OCI-M2 (cell line): ENCODE measurements at regions not wholly inside any gene's neighbourhood (a gene's known extent, or its start where the extent isn't known, plus 50 kb on each side); places are given as distances from the start of the nearest gene placed in this dataset.
A peak's percentile ranks its signal among the peaks of the same experiment; 100 is the strongest.

Experiments
- DNase-seq: peaks from one replicate; lab custom pipeline; 2025; ENCODE audit not compliant: unreplicated experiment; lab: John Stamatoyannopoulos, UW

DNA sequence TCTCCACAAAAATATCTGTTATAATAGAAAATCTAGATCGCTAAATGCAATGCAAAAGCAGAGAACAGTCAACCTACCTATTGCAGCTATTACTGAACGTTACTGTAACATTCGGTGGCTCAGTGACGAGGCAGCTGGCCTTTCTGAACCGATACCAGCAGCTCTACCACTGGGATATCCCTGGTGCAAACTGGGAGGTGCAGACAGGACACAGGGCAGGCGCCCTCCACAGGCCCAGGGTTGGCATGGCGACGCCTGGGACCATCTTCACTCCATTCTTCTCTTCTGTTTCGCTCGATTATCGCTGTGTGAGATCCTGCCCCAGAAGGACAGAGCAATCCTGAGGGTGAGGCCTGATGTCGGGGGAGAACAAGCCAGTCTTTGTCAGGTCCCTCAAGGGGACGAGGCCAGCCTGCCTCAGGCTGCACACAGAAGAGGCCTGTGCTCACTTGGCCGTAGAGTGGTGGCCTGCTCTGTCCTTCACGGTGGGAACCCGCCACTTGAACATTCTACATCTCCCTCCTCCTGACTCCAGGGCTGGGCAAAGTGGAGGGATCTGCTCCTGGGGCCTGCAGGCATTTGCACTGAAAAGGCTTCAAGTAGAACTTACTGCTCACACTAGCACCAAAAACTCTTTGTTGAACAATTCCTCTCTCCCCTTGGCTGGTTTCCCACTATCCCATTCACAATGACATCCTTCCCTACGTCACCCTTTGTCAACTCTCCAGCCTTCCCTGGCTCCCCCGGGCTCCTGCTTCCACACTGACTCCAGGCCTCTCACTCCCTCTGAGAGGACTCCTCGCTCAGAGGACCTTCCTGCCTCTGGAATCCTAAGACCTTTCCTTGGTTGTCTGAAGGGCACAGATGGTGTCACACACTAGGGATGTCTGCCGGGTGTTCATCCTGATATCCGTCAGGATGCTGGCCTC, 49.7 kb downstream of the CYRIA start:
- DNase-seq = no peak

DNA sequence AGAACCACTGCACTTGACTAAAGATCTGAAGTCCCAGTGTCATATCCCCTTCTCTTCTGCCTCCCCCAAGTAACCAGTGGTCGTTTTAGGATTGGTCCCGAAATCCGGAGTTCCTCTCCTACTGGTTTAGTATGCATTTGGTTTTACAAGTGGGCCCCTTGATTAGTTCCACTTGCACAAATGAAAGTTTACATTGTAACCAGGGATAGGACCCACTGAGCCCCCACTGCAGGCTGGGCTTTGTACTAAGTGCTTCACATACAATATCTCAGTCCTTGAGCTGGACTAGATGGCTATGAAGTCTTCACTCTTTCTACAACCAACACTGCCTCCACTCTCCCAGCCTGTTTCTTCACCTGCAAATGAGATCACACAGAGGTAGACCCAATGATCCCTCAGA, 50.4 kb downstream of the CYRIA start:
- DNase-seq = no peak

DNA sequence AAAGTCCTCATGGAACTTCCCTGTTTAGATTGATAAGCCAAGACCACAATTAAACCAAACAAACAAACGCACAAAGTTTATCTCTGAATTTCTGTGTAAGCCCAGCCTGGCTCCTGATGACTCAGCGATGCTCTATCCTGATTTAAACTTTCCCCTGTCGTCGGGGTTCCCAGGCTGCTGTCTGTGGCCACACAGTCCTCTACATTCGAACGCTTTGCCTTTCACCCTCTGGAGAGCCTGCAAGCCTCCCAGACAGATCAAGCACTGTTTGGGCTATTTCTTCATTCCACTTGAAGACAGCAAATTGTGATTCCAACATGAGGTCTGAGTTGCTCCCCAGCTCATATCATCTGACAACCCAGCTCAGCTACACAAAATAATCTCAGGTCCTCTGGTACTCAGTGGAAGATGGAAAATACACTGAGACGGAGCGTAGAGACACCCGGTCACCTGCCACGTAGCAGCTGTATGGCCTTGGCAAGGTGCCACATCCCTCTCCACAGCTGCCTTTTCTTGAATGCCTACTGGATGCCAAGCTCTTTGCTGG, 51.2 kb downstream of the CYRIA start:
- no peak for DNase-seq

DNA sequence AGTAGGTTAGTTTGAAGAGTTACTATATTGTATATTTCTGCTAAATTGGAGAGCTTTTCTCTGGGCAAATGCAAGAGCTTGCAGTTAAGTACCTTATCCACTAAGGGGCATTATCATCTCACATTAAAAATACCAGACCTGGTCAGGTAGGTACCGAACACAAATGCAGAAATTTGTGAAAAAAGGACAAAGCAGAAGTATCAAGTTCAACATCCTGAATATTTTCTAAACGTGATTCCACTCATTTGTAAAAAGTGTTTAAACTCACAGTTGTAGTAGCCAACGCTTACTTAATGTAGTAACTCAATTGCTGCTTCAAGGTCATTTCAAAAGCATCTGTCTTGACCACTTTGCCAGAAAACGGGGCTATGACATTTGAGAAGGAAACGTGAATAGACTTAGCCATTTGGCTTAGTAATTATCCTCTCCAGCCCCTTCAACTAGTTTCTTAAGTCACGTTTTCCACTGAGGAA, 52.1 kb downstream of the CYRIA start:
- no peak for DNase-seq

DNA sequence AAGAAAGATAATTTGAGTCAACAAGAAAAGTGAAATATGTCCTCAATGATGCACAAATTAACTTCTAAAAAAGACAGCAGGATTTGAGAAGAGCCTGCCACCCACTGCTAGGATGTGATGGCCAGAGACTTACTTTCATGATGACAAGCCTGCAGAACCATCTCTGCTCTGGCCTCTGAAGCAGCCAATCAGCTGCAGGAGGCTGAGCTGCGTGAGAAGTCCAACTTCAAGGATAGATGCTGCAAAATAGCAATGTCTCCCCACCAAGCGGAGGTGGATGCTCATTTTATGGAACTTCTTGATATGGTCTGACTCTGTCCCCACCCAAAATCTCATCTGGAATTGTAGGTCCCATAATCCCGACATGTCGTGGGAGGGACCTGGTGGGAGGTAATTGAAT, 53.1 kb downstream of the CYRIA start:
- no peak for DNase-seq

DNA sequence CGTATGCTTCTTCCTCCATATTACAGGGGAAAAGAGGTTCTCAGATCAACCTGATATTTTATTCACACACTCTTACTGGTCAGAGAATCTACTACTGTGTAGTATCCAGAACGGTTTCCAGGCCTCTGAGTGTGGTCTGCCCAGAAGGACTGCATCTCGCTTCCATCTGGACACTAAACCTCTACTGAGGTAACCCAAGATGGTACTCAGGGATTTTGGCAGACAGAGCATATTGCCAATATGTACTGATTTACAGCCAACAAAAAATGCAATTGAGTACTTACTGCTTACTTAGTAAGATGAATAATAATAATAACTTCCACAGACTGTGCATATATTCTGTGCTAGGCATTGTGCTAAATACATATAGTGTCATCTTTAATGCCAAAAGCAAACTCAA, 55.8 kb downstream of the CYRIA start:
- DNase-seq = no peak

DNA sequence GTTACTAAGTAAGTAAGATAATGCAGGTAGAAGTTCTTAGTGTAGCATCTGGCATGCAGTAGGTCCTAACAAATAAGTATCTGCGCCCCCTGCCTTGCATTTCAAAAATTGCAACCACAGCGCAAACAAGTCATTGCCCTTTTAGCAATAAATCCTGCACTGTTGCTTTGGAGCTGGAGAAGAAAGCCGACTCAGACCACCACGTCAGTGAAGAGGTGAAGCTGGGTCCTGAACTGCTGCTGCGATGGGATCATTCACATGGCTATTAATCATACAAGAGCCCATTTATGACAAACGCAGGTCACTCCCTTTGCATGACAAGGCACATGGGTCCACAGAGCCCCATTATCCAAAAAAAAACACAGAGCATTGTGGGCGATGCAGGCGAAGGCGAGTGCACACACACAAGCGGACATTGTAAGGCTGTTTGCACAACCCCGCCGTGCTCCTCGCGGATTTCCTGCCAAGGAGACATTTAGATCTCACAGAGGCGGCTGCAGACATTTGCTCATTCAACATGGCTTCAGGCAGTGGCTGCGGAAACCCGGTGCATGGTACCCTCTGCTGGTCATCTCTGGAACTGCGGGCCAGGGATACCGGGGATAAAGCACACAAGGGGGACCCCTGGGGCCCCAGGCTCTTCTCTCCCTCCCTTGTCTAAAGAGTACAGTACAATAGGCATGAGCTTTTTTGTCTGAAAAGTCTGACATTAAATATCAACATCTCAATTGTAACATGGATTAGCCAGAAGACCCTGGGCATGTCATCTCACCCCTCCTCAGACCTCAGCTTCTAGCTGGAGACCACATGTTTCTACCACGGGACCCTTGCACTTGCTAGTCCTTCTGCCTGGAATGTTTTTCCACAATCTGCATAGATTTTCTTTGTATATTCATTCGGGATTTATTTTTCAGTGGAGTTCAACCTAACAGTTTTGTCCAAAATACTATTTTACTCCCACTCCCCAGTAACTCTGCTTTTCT, 56.7 kb downstream of the CYRIA start:
- peak; percentile 33 for DNase-seq

DNA sequence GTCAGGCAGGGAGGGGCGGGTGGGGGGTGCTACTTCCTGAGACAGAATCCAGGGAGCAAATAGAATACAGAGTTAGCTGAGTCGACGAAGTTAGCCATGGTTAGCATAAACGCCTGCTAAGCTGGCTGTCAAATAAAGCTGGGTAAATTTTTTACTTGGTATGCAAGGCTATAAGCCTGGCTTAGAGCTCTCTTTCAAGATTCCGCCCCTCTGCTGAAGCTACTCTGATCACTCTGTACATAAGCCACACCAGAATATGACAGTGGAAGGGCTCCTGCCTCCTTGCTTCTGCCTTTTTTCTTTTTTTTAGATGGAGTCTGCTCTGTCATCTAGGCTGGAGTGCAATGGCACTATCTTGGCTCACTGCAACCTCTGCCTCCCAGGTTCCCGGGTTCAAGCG, 58.3 kb downstream of the CYRIA start:
- no peak for DNase-seq

DNA sequence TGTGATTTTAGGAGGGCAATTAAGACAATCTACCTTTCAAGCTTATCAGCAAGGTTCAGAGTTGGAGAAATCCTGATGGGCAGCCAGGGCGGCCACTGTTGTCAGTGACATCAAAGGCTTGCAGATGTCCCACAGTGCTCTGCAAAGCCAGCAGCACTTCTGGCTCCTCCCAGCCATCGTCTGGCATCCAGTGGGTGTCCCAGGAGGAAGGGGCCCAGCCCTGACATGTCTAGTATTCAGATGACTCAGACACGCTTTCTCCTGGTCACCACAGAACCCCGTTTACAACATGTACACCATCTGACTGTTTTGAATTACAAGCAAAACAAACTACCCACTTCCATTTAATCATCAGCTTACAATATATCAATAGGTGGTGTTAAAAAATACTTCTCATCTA, 61.4 kb downstream of the CYRIA start:
- DNase-seq = no peak

DNA sequence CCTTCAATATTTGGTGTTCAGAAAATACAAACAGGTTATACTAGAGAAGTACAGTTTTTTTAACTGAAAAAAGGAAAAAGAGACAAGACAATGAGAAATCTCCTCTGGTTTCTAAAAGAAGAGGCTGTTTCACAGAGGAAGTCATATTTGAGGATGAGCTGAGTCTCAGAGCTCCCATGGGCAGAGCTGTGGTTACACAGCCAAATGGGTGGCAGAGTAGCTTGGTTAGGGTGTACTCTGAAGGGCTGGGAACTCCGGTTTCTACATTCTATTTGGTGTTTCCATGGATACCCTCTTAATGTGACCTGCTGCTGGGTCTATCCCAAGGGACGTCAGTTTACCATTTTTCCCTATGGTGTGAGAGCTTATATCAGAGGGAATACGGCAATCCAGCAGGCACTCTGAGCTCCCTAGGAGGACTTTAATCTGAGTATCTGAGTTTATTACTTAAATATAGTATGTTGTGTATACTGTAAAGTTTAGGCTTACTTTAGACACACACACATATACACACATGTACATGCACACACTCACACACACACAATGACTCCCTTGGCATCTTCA, 74.2 kb downstream of the CYRIA start:
- no peak for DNase-seq

DNA sequence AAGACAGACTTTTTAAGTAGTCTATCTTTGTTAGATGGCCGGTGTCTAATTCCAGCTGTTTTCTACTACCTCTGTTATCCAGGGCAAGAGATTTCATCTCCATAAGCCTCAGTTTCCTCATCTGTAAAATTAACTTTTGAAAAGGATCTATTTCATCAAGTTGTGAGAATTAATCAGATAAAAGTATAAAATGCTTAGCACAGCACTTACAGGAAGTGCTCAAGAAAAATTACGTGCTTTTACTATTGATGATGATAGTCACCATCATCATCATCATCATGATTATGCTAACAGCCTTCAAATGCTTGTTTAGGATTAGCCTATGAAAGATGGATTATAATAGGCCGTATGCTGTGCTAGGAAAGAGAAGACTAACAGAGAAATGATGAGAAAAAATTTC, 76.2 kb downstream of the CYRIA start:
- no peak for DNase-seq

DNA sequence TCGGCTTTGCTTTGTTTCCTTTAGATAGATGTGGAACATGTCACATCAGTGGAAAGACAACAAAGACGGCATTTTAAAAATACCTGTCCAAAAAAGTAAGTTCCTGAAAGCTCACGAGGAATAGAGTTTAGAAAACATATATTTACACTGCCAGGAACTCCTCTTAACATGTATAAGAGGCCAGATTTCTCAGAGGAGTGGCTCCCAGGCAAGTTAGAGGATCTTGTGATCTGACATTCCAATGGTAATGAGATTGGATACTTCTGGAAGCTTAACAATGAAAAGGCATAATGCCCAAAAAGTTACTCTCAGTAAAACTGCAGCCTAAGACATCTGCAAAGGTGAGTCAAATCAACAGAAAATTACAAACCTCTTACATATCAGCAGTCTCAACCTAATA, 77.1 kb downstream of the CYRIA start:
- DNase-seq = no peak

DNA sequence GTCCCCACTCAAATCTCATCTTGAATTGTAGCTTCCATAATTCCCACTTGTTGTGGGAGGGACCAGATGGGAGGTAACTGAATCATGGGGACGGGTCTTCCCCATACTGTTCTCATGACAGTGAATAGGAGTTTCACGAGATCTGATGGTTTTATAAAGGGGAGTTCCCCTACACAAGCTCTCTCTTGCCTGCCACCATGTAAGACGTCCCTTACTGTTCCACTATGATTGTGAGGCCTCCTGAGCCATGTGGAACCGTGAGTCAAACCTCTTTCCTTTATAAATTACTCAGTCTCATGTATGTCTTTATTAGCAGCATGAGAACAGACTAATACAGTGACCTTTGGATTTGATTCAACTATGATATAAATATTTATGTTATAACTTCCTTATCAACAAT, 78.0 kb downstream of the CYRIA start:
- no peak for DNase-seq

DNA sequence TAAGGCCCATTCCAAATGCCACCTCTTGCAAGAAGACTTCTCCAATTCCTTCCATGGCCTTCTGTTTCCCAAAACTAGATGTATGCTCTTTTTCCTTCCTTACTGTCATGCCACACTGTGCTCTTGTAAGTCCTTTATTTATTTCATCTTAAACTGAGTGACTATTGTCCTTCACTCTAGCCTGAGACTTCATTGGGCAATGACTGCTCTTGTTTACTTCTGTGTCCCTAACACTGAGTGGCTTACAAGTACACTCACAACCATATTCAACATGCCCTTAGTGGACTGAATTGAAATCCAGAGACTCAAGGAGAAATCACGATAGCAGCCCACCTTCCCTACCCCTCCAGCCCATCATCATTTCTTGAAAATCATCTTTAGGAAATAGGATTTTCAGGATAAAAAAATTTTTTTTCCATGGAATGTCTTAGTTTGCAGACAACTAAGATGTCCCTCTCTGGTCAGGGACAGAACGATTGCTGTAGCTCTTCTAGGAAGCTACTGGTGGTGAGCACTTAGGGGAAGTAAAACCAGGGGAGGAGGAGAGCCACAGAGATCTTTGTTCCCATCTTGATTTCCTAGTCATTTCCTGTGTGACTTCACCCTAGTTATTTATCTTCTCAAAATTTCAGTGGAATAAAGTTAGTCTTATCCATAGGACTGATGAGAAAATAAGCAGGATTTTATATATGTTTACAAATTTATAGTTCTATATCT, 80.7 kb downstream of the CYRIA start:
- no peak for DNase-seq

DNA sequence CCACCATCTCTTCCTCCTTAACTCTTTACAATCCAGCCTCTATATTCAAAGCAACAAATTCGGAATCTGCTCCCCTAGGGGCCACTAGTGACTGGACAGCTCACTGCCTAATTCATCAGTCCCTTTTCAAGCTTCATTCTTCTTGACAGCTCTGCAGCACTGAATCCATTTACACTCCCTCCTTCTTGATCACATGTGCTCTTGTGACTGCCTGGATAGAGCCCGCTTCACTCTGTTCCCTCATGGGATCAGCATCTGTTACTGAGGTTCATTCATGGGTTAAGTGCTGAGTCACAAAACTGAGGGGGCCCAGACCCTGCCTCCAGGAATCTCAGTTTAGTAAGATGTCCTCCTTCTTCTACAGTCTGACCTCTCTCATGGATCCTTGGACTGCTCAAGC, 81.5 kb downstream of the CYRIA start:
- no peak for DNase-seq

DNA sequence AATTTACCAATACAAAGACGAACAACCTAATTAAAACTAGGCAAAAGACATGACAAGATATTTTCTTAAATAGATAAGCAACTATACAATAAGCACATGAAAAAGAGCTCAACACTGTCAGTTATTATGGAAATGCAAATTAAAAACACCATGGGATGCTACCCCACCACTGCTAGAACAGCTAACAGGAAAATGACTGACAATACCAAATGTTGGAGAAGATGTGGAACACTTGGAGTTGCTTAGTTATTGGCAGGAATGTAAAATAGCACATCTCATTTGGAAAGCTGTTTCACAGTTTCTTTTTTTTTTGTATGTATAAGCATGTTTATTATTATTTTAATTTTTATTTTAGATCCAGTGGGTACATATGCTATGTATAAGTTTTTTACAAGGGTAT, 84.4 kb downstream of the CYRIA start:
- DNase-seq = no peak

DNA sequence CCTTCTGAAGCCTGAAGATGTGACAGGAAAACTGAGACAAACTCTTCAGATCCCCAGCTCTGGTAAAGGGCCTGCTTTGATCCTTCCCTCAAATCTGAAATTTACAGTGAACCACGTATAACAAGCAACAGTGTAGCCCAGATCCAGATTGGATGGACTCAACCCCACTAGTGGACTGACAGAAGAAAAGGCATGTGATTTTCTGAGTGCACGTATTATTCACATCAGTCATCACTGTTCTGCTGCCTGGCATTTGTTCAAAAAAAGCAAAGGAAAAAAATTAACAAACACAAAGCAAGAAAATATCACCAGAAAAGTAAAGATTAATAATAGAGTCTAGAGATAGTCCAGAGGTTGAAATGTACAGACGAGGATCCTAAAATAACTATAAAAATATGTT, 87.6 kb downstream of the CYRIA start:
- DNase-seq = no peak

DNA sequence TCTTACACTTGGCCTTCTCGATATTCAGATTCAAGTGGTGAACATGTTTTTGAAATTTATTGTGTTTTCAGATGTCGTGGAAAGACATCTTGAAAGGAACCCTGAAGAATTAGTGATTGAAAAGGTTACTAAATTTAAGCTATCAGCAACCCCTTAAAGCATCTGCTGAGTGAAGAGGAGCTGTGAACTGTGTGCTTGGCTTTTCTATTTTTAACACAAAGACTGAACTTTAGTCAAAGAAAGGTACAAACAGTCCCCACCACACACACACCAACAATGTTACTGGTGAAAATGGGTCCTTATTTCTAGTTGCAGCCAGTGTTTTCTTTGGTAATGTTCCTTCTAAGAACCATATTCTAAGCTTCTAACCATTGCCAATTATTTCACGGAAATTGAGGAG, 95.1 kb downstream of the CYRIA start:
- no peak for DNase-seq

DNA sequence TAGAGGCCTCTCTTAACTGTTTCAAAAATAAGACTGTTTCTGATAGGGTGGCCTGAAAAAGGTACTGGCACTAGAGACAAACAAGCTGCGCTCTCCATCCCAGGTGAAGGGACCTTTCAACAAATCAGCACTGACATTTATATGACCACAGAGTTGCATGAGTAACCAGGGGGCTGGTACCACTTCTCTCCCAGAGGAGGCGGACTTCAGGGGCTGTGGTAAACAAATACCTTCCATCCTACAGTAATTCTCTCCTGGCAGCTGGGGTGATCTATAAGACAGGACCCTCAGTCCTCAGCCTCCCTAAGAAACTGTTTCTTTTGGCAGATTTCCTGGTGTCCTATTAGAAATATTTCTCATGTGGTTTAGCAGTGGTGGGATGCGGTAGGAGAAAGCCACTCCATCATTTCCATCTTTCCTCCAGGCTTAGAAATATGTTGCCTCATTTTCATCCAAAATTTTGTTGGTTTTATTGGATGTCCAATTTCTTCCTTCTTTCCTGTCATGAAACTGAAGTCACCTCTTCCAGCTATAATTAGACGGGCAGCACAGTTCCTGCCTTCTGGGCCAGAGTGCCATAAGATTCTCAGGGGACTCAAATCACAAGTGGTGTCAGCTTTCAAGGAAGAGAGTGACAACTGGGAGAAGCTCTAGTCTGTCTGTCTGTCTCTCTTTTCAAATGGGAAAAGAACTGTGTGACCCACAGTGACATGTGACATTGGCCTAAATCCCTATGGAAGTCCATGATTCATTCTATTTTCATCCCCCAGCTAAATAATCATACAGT, 96.4 kb downstream of the CYRIA start:
- no peak for DNase-seq

DNA sequence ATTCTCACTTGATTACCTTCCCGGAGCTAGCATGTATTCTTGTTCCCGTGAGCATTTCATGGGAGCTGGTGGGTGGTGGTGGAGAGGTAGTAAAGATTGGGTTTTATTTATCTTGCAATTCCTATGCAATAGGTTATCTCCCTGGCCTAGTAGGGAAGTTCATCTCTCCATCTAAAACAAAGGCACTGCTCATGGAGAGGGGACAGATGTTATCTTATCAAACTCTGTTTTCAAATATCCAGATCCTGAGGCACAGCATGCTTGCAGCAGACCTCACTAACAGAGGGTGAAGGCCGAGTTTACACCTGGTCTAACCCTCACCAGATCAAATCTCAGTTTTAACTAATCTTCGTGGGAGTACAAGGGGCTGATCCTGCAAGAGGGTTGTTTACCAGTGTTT, 98.9 kb downstream of the CYRIA start:
- no peak for DNase-seq
